Uterus (tissue), 3 donors: ENCODE measurements at regions not wholly inside any gene's neighbourhood (a gene's known extent, or its start where the extent isn't known, plus 50 kb on each side); places are given as distances from the start of the nearest gene placed in this dataset.

Experiments used
- DNase-seq, 2 donors: peaks; one replicate each; pipeline ENCODE4 v3.0.0-alpha.2; 2019 to 2020
- H3K27ac ChIP-seq, 2 donors: fragments of 200-600 bp; sonication (generic); 1 replicate in 1 of 2; 2 replicates in 1 of 2; pipeline ENCODE4 v1.5.1; 2016 to 2018
- H3K27me3 ChIP-seq, 2 donors: fragments of 200-600 bp; sonication (generic); one replicate each; pipeline ENCODE4 v1.5.1; 2018 to 2019; ENCODE audit warnings: control low read depth in 1 of 2
- H3K36me3 ChIP-seq, 2 donors: fragments of 200-600 bp; sonication (generic); one replicate each; pipeline ENCODE4 v1.5.1; 2019; ENCODE audit warnings: control low read depth in 1 of 2
- H3K4me1 ChIP-seq, 2 donors: fragments of 200-600 bp; sonication (generic); one replicate each; pipeline ENCODE4 v1.5.1; 2018 to 2019; ENCODE audit warnings: control low read depth in 1 of 2
- H3K4me3 ChIP-seq, 2 donors: fragments of 200-600 bp; sonication (generic); 1 replicate in 1 of 2; 2 replicates in 1 of 2; pipeline ENCODE4 v1.5.1; 2018 to 2019; ENCODE audit warnings: mild to moderate bottlenecking in 1 of 2
- H3K9me3 ChIP-seq, 2 donors: fragments of 200-600 bp; sonication (generic); one replicate each; pipeline ENCODE4 v1.5.1; 2019; ENCODE audit warnings: control low read depth in 1 of 2
- CTCF ChIP-seq, 4 experiments: fragments of 200-600 bp in 2 of 4; fragments of 450-650 bp in 2 of 4; sonication (generic) in 2 of 4; IDR thresholded peaks; one replicate each; pipeline ENCODE4 v1.5.1; 2016 to 2019; ENCODE audit warnings: antibody characterized with exemption in 4 of 4, mild to moderate bottlenecking in 2 of 4, moderate library complexity in 1 of 4
- POLR2A ChIP-seq, 2 donors: fragments of 450-650 bp; IDR thresholded peaks; one replicate each; pipeline ENCODE4 v1.6.1; 2016; ENCODE audit warnings: antibody characterized with exemption in 2 of 2, mild to moderate bottlenecking in 1 of 2, moderate library complexity in 1 of 2
- intact Hi-C: fragments of 100-400 bp; cut with DNase I; formaldehyde crosslinking; loops from one replicate; pipeline ENCODE4 v1.15.1; 2023; ENCODE audit warnings: low total_unique reads
- donor health status: DM: yes; HTN: yes; CAD: no.

- H3K27ac ChIP-seq = peak overlapping the region; percentile 68 to 83
- peaks cover 15 to 30% of the 10 kb centered on the region in 2 donors for H3K4me1 ChIP-seq
- TF ChIP-seq POLR2A (IDR thresholded peaks at IDR 0.05) = no peak
- TF ChIP-seq CTCF (IDR thresholded peaks at IDR 0.05) = no peak
- no peaks in the 10 kb centered on the region for H3K9me3 ChIP-seq
- no peaks in the 10 kb centered on the region for H3K27me3 ChIP-seq
- intact Hi-C loops = no loop called here
- no peaks in the 10 kb centered on the region for H3K36me3 ChIP-seq
- H3K4me3 ChIP-seq = no peak overlapping the region
- DNase-seq = peak in 1 of 2 donors; percentile 52
Observed at GRCh38 chr3:56923526-56924224, 121.9 kb upstream of the ARHGEF3 start.

DNA sequence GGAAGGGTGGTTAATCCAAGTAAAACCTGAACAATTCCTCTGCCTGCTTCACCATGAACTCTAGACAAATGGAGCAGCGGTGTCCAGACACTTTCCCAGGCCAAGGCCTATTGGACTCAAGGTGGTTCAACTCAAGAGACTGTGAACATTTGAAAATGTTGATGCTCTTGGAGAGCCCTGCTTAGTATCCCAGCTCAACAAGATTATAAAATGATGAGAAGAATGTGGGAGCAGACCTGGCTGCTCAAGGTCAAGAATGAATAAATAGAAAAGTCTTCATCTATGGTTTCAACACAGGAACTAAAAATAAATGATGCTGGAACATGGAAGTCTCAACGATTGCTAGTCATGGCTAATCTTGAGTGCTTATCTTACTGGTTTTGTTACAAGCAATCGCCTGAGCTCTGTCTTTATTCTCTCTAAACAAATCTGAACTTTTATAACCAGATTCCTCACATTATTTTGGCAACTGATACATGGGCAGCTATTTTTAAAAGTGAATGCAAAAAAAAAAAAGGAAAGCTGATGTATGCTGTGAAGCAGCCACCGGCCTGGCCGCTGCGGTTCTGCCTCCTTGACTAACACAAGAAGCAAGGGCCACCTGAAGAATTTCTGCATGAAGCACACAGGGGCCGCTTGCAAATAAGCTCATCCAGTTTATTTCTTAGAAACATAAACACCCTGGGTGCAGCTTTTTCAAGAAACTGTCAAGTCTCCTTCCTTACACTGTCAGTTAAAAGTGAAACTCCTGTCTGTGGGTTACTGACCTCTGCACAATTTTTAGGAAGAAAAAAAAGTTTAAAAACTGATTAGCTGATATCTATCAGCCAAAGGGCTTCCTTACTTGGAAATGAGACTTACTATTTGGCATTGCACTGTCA is 120.1 kb upstream of the ARHGEF3 start:
- Histone ChIP-seq H3K4me1 (peaks cover 12 to 20% of the 10 kb centered on the region in 2 donors), H3K27ac (peak overlapping the region; percentile 68 to 83), H3K9me3 (no peaks in the 10 kb centered on the region), H3K27me3 (no peaks in the 10 kb centered on the region), H3K4me3 (peak overlapping the region in 1 of 2 donors; percentile 3), H3K36me3 (no peaks in the 10 kb centered on the region)
- intact Hi-C loops = no loop called here
- DNase-seq = no peak
- no peak for TF ChIP-seq CTCF (IDR thresholded peaks at IDR 0.05)
- no peak for TF ChIP-seq POLR2A (IDR thresholded peaks at IDR 0.05)

DNA sequence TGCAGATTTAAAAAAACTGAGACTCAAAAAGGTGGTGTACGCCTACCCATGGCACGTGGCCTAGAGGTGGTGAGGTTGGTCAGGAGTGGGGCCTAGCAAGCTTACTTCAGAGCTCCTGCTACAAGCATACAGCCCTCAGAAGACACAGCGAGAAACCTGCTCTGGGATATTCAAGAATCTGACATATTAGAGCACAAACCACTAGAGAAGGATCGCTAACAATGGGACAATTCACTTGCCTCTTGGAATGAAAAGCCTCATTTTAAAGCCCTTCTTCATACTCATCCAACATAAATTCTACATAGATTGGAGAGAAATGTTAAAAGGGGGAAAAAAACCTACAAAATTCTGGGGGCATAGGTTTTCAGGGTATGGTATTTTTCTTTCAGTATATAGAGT is 118.0 kb upstream of the ARHGEF3 start:
- Histone ChIP-seq H3K4me3 (no peak overlapping the region), H3K27ac (peak overlapping the region in 1 of 2 donors; percentile 31), H3K27me3 (no peaks in the 10 kb centered on the region), H3K36me3 (no peaks in the 10 kb centered on the region), H3K4me1 (peaks cover 5 to 12% of the 10 kb centered on the region in 2 donors), H3K9me3 (no peaks in the 10 kb centered on the region)
- TF ChIP-seq CTCF (IDR thresholded peaks at IDR 0.05) = no peak
- no peak for TF ChIP-seq POLR2A (IDR thresholded peaks at IDR 0.05)
- intact Hi-C loops = no loop called here
- no peak for DNase-seq

GRCh38 chr3:56919137-56919796 is 117.5 kb upstream of the ARHGEF3 start:
- TF ChIP-seq CTCF (IDR thresholded peaks at IDR 0.05) (no peak), POLR2A (IDR thresholded peaks at IDR 0.05) (no peak)
- DNase-seq = no peak
- no peaks in the 10 kb centered on the region for H3K36me3 ChIP-seq
- intact Hi-C loops = no loop called here
- H3K4me3 ChIP-seq = no peak overlapping the region
- no peaks in the 10 kb centered on the region for H3K9me3 ChIP-seq
- H3K27ac ChIP-seq = peak overlapping the region in 1 of 2 donors; percentile 31
- H3K4me1 ChIP-seq = peaks cover 5 to 10% of the 10 kb centered on the region in 2 donors
- H3K27me3 ChIP-seq = no peaks in the 10 kb centered on the region
